Activated CD8-positive, alpha-beta T cell treated with anti-CD3 and anti-CD28 coated beads, Interleukin-2, amount 10 ng/mL, durations not matched to agents 7 days and 5 days (primary cell): ENCODE measurements at regions not wholly inside any gene's neighbourhood (a gene's known extent, or its start where the extent isn't known, plus 50 kb on each side); places are given as distances from the start of the nearest gene placed in this dataset.
A peak's percentile ranks its signal among the peaks of the same experiment; 100 is the strongest.

ENCODE experiments used
- ATAC-seq: fragments of 150-1000 bp; cut with Tn5 transposase; one replicate; pipeline ENCODE4 v1.10.0; 2021; ENCODE audit warnings: moderate library complexity
- CTCF ChIA-PET: fragments of 350-600 bp; sonication (Branson Sonifier 250); formaldehyde crosslinking; loops from one replicate; lab custom pipeline; 2021; ENCODE audit warnings: antibody characterized with exemption; lab: Charles Lee
- POLR2A ChIA-PET: fragments of 350-600 bp; sonication (Branson Sonifier 250); formaldehyde crosslinking; loops from one replicate; lab custom pipeline; 2021; ENCODE audit warnings: antibody characterized with exemption; lab: Charles Lee
- DNase-seq: peaks from one replicate; pipeline ENCODE4 v3.0.0-alpha.2; 2020
- H3K27ac Mint-ChIP-seq: one replicate; pipeline ENCODE4 v1.8.0; 2021; ENCODE audit warnings: mild to moderate bottlenecking, mixed read lengths
- H3K27me3 Mint-ChIP-seq: one replicate; pipeline ENCODE4 v1.8.0; 2021; ENCODE audit warnings: low read depth, mixed read lengths
- H3K36me3 Mint-ChIP-seq: one replicate; pipeline ENCODE4 v1.8.0; 2021; ENCODE audit warnings: low read depth, mixed read lengths
- H3K4me1 Mint-ChIP-seq: one replicate; pipeline ENCODE4 v1.8.0; 2021; ENCODE audit warnings: low read depth, mixed read lengths
- H3K4me3 Mint-ChIP-seq: one replicate; pipeline ENCODE4 v1.8.0; 2021; ENCODE audit warnings: mild to moderate bottlenecking, mixed read lengths
- H3K9me3 Mint-ChIP-seq: one replicate; pipeline ENCODE4 v1.8.0; 2022; ENCODE audit warnings: mixed read lengths; ENCODE audit not compliant: insufficient read depth

DNA sequence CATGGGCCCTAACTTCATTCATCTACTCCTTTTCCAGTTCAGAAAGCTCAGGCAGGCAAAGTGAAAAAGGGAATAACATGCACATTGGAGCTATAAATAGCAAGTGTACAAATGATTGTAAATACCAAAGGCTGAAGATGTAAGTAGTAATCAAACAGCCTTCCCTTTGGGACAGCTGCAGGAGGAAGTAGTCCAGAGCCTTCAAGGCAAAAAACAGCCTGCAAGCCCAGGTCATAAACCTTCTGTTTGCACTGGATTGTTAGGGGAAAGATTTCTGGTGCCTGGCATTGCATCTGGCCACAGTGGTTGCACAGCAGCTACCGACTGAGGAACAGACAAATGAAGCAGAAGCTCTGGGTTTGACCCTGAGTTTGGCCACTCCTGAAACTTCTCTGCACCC is 98.6 kb upstream of the PMFBP1 start:
- Mint-ChIP-seq H3K4me3 (no peak overlapping the region), H3K27me3 (no peaks in the 10 kb centered on the region), H3K9me3 (no peaks in the 10 kb centered on the region), H3K36me3 (no peaks in the 10 kb centered on the region), H3K27ac (no peak overlapping the region), H3K4me1 (no peaks in the 10 kb centered on the region)
- no peak for ATAC-seq
- ChIA-PET POLR2A (interaction anchor here (0.7 kb wide), 1 partner anchor 23 kb away, joined by 3 read pairs; no protein-coding TSS in a partner anchor), CTCF (interaction anchor here (0.8 to 1.3 kb wide), 2 partner anchors 142 to 146 kb away, joined by 3 to 4 read pairs; no protein-coding TSS in a partner anchor)
- no peak for DNase-seq

GRCh38 chr16:72266836-72267235 is 94.9 kb upstream of the PMFBP1 start:
- H3K36me3 Mint-ChIP-seq = no peaks in the 10 kb centered on the region
- H3K9me3 Mint-ChIP-seq = no peaks in the 10 kb centered on the region
- no peak overlapping the region for H3K4me3 Mint-ChIP-seq
- H3K27ac Mint-ChIP-seq = no peak overlapping the region
- no peaks in the 10 kb centered on the region for H3K4me1 Mint-ChIP-seq
- DNase-seq (no peak), ATAC-seq (no peak)
- no peaks in the 10 kb centered on the region for H3K27me3 Mint-ChIP-seq
- CTCF ChIA-PET = no interaction called here
- POLR2A ChIA-PET = no interaction called here

GRCh38 chr16:72264771-72265170 is 92.8 kb upstream of the PMFBP1 start:
- POLR2A ChIA-PET = no interaction called here
- H3K27me3 Mint-ChIP-seq = peaks cover 2% of the 10 kb centered on the region
- no peak overlapping the region for H3K27ac Mint-ChIP-seq
- H3K4me1 Mint-ChIP-seq = no peaks in the 10 kb centered on the region
- ATAC-seq (no peak), DNase-seq (no peak)
- H3K36me3 Mint-ChIP-seq = no peaks in the 10 kb centered on the region
- CTCF ChIA-PET = no interaction called here
- H3K9me3 Mint-ChIP-seq = no peaks in the 10 kb centered on the region
- no peak overlapping the region for H3K4me3 Mint-ChIP-seq

GRCh38 chr16:72262711-72263110 is 90.8 kb upstream of the PMFBP1 start:
- peaks cover 2% of the 10 kb centered on the region for H3K27me3 Mint-ChIP-seq
- no peak overlapping the region for H3K27ac Mint-ChIP-seq
- CTCF ChIA-PET = no interaction called here
- no peaks in the 10 kb centered on the region for H3K4me1 Mint-ChIP-seq
- DNase-seq = no peak
- H3K4me3 Mint-ChIP-seq = no peak overlapping the region
- H3K9me3 Mint-ChIP-seq = no peaks in the 10 kb centered on the region
- POLR2A ChIA-PET = no interaction called here
- ATAC-seq = no peak
- no peaks in the 10 kb centered on the region for H3K36me3 Mint-ChIP-seq

DNA sequence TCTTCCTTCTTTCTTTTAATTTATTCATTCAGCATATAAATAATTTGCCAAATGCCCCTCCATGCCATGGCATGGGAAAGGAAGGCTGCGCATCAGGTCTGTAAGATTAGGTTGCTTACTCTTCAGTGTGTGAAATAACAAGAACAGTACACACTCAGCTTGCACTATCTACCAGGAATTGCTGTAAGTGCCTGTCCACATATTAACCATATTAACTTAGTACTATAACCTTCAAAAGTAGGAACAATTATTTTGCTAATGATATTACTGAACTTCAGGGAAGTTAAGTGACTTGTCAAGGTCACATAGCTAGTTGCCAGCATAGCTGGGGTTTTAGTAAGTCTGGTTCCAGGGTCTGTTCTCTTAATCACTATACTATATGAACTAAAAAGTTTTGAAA is 89.2 kb upstream of the PMFBP1 start:
- DNase-seq (no peak), ATAC-seq (no peak)
- H3K27ac Mint-ChIP-seq = no peak overlapping the region
- H3K27me3 Mint-ChIP-seq = peaks cover 2% of the 10 kb centered on the region
- no peaks in the 10 kb centered on the region for H3K4me1 Mint-ChIP-seq
- H3K36me3 Mint-ChIP-seq = no peaks in the 10 kb centered on the region
- POLR2A ChIA-PET = no interaction called here
- CTCF ChIA-PET = interaction anchor here (0.9 kb wide), 1 partner anchor 572 kb away, joined by 3 read pairs; no protein-coding TSS in a partner anchor
- H3K9me3 Mint-ChIP-seq = no peaks in the 10 kb centered on the region
- H3K4me3 Mint-ChIP-seq = no peak overlapping the region

- Mint-ChIP-seq H3K4me3 (no peak overlapping the region), H3K27ac (no peak overlapping the region), H3K9me3 (no peaks in the 10 kb centered on the region), H3K36me3 (no peaks in the 10 kb centered on the region), H3K4me1 (no peaks in the 10 kb centered on the region), H3K27me3 (peaks cover 2% of the 10 kb centered on the region)
- DNase-seq (no peak), ATAC-seq (no peak)
- ChIA-PET POLR2A (no interaction called here), CTCF (no interaction called here)
Measured at GRCh38 chr16:72256398-72257066, 84.6 kb upstream of the PMFBP1 start.

GRCh38 chr16:72255786-72256185 is 83.8 kb upstream of the PMFBP1 start:
- H3K4me1 Mint-ChIP-seq = no peaks in the 10 kb centered on the region

GRCh38 chr16:72247821-72248253 is 75.9 kb upstream of the PMFBP1 start:
- H3K4me3 Mint-ChIP-seq = no peak overlapping the region
- H3K27me3 Mint-ChIP-seq = no peaks in the 10 kb centered on the region
- H3K27ac Mint-ChIP-seq = no peak overlapping the region
- no peak for ATAC-seq
- H3K36me3 Mint-ChIP-seq = peaks cover 12% of the 10 kb centered on the region
- H3K9me3 Mint-ChIP-seq = no peaks in the 10 kb centered on the region
- POLR2A ChIA-PET = interaction anchor here (0.6 kb wide), 1 partner anchor 22 kb away, joined by 3 read pairs; no protein-coding TSS in a partner anchor
- peaks cover 36% of the 10 kb centered on the region for H3K4me1 Mint-ChIP-seq
- CTCF ChIA-PET = no interaction called here
- no peak for DNase-seq

More at GRCh38 chr16:72255786-72256185, 83.8 kb upstream of the PMFBP1 start:
- CTCF ChIA-PET = no interaction called here
- no peak overlapping the region for H3K4me3 Mint-ChIP-seq
- POLR2A ChIA-PET = no interaction called here
- no peaks in the 10 kb centered on the region for H3K9me3 Mint-ChIP-seq
- DNase-seq (no peak), ATAC-seq (no peak)
- H3K36me3 Mint-ChIP-seq = no peaks in the 10 kb centered on the region
- no peak overlapping the region for H3K27ac Mint-ChIP-seq
- H3K27me3 Mint-ChIP-seq = peaks cover 2% of the 10 kb centered on the region

DNA sequence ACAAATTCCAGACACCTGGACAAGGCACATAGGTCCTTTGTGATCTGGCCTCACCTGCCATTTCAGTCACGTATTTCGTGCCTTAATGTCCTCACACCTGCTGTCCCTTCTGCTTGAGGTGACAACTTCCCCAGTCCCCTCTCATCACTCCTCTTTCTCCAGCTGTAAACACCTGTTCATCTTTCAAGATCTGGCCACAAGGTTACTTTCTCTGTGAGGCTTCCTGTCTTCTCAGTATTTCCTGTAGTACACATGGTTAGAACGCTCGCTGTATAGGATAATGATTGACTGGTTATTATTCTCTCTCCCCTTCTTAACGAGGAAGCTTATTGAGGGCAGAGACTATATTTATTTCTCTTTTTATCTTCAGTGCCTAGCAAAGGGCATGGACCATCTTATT is 74.5 kb upstream of the PMFBP1 start:
- peak overlapping the region; percentile 71 for H3K27ac Mint-ChIP-seq
- ATAC-seq (peak; percentile 86), DNase-seq (peak; percentile 32)
- peaks cover 12% of the 10 kb centered on the region for H3K36me3 Mint-ChIP-seq
- POLR2A ChIA-PET = no interaction called here
- no peak overlapping the region for H3K4me3 Mint-ChIP-seq
- CTCF ChIA-PET = interaction anchor here (0.9 kb wide), 1 partner anchor 122 kb away, joined by 3 read pairs; no protein-coding TSS in a partner anchor
- H3K9me3 Mint-ChIP-seq = no peaks in the 10 kb centered on the region
- H3K27me3 Mint-ChIP-seq = no peaks in the 10 kb centered on the region
- H3K4me1 Mint-ChIP-seq = peaks cover 36% of the 10 kb centered on the region

- no peak overlapping the region for H3K27ac Mint-ChIP-seq
- ChIA-PET CTCF (interaction anchor here (1.5 kb wide), 1 partner anchor 222 kb away, joined by 4 read pairs; no protein-coding TSS in a partner anchor), POLR2A (no interaction called here)
- no peak overlapping the region for H3K4me3 Mint-ChIP-seq
- no peaks in the 10 kb centered on the region for H3K27me3 Mint-ChIP-seq
- H3K36me3 Mint-ChIP-seq = peaks cover 12% of the 10 kb centered on the region
- DNase-seq (no peak), ATAC-seq (no peak)
- no peaks in the 10 kb centered on the region for H3K9me3 Mint-ChIP-seq
- peaks cover 36% of the 10 kb centered on the region for H3K4me1 Mint-ChIP-seq
Measured at GRCh38 chr16:72244853-72245252, 72.9 kb upstream of the PMFBP1 start.

GRCh38 chr16:72243621-72244020 is 71.7 kb upstream of the PMFBP1 start:
- ATAC-seq (no peak), DNase-seq (no peak)
- no peak overlapping the region for H3K27ac Mint-ChIP-seq
- peaks cover 12% of the 10 kb centered on the region for H3K36me3 Mint-ChIP-seq
- no peaks in the 10 kb centered on the region for H3K27me3 Mint-ChIP-seq
- POLR2A ChIA-PET = no interaction called here
- no peaks in the 10 kb centered on the region for H3K9me3 Mint-ChIP-seq
- no peak overlapping the region for H3K4me3 Mint-ChIP-seq
- CTCF ChIA-PET = interaction anchor here (1.1 to 1.5 kb wide), 3 partner anchors 11 to 589 kb away, joined by 3 to 4 read pairs (median 3); no protein-coding TSS in a partner anchor
- peaks cover 36% of the 10 kb centered on the region for H3K4me1 Mint-ChIP-seq

- ChIA-PET CTCF (interaction anchor here (1.3 kb wide), 1 partner anchor 9 kb away, joined by 3 read pairs; no protein-coding TSS in a partner anchor), POLR2A (no interaction called here)
- H3K4me3 Mint-ChIP-seq = no peak overlapping the region
Measured at GRCh38 chr16:72242757-72243156, 70.8 kb upstream of the PMFBP1 start.

More at GRCh38 chr16:72242757-72243156, 70.8 kb upstream of the PMFBP1 start:
- Mint-ChIP-seq H3K36me3 (peaks cover 5% of the 10 kb centered on the region), H3K4me1 (peaks cover 36% of the 10 kb centered on the region), H3K27ac (no peak overlapping the region), H3K27me3 (peaks cover under 1% of the 10 kb centered on the region), H3K9me3 (no peaks in the 10 kb centered on the region)
- no peak for DNase-seq
- no peak for ATAC-seq
